Neural cell (in vitro differentiated cells): ENCODE measurements at regions not wholly inside any gene's neighbourhood (a gene's known extent, or its start where the extent isn't known, plus 50 kb on each side); places are given as distances from the start of the nearest gene placed in this dataset.

Experiments used
- H2AFZ ChIP-seq: fragments of 200-600, 300-800 bp; sonication (generic), shearing (Covaris generic); 2 replicates; pipeline ENCODE4 v1.6.0; 2014; ENCODE audit warnings: low read depth, mild to moderate bottlenecking, antibody characterized with exemption, low read length, moderate library complexity
- H3F3A ChIP-seq: fragments of 200-600 bp; shearing (Covaris generic); 2 replicates; pipeline ENCODE4 v1.6.1; 2016; ENCODE audit warnings: mild to moderate bottlenecking, moderate library complexity, mixed read lengths, antibody characterized with exemption, low read length; ENCODE audit not compliant: insufficient read depth, poor library complexity, severe bottlenecking
- H3K27ac ChIP-seq: fragments of 200-600, 300-800 bp; sonication (generic), shearing (Covaris generic); 2 replicates; pipeline ENCODE4 v1.5.1; 2014; ENCODE audit warnings: mild to moderate bottlenecking, low read length, moderate library complexity
- H3K27me3 ChIP-seq: fragments of 300-800, 200-600 bp; sonication (generic), shearing (Covaris generic); 2 replicates; pipeline ENCODE4 v1.6.0; 2014; ENCODE audit warnings: mild to moderate bottlenecking, low read depth, low read length, moderate library complexity; ENCODE audit not compliant: insufficient read depth
- H3K36me3 ChIP-seq: fragments of 300-800, 200-600 bp; sonication (generic), shearing (Covaris generic); 2 replicates; pipeline ENCODE4 v1.5.1; 2014; ENCODE audit warnings: mild to moderate bottlenecking, antibody characterized with exemption, low read length, moderate library complexity; ENCODE audit not compliant: insufficient read depth
- H3K4me2 ChIP-seq: fragments of 300-800, 200-600 bp; sonication (generic), shearing (Covaris generic); 2 replicates; pipeline ENCODE4 v1.6.0; 2014; ENCODE audit warnings: mild to moderate bottlenecking, low read length
- H3K4me3 ChIP-seq: fragments of 300-800, 200-600 bp; sonication (generic), shearing (Covaris generic); 2 replicates; pipeline ENCODE4 v1.5.1; 2014; ENCODE audit warnings: mild to moderate bottlenecking, low read length, moderate library complexity
- H3K79me2 ChIP-seq: fragments of 200-600 bp; shearing (Covaris generic); replicated peaks from 2 replicates; pipeline ENCODE4 v1.6.0; 2014; ENCODE audit warnings: mild to moderate bottlenecking, low read length, moderate library complexity; ENCODE audit not compliant: insufficient read depth
- H3K9ac ChIP-seq: fragments of 300-800, 200-600 bp; sonication (generic), shearing (Covaris generic); 2 replicates; pipeline ENCODE4 v1.6.1; 2016; ENCODE audit warnings: mild to moderate bottlenecking, low read length, mixed read lengths
- H3K9me2 ChIP-seq: fragments of 200-600 bp; shearing (Covaris generic); 2 replicates; pipeline ENCODE4 v1.6.1; 2016; ENCODE audit warnings: mild to moderate bottlenecking, low read length, mixed read lengths; ENCODE audit not compliant: insufficient read depth
- H3K9me3 ChIP-seq: fragments of 200-600, 300-800 bp; sonication (generic), shearing (Covaris generic); 2 replicates; pipeline ENCODE4 v1.6.1; 2016; ENCODE audit warnings: mild to moderate bottlenecking, mixed run types, low read length, moderate library complexity, mixed read lengths
- H4K20me1 ChIP-seq: fragments of 200-600 bp; shearing (Covaris generic); 2 replicates; pipeline ENCODE4 v1.6.1; 2016; ENCODE audit warnings: mild to moderate bottlenecking, mixed run types; ENCODE audit not compliant: insufficient read depth
- CTCF ChIP-seq: fragments of 450-650 bp; IDR thresholded peaks from 2 replicates; pipeline ENCODE4 v1.5.1; 2014; ENCODE audit warnings: antibody characterized with exemption, mild to moderate bottlenecking, moderate library complexity; ENCODE audit not compliant: poor library complexity, severe bottlenecking
- EP300 ChIP-seq: fragments of 450-650 bp; conservative IDR thresholded peaks from 2 replicates; pipeline ENCODE4 v1.6.1; 2014; ENCODE audit warnings: antibody characterized with exemption, mild to moderate bottlenecking, moderate library complexity; ENCODE audit not compliant: poor library complexity, severe bottlenecking
- EZH2 ChIP-seq: fragments of 200-600, 300-800 bp; shearing (Covaris generic), sonication (generic); IDR thresholded peaks from 2 replicates; pipeline ENCODE4 v1.6.1; 2014; ENCODE audit warnings: antibody characterized with exemption, low read length, borderline replicate concordance, mild to moderate bottlenecking; ENCODE audit not compliant: insufficient read depth, poor library complexity, severe bottlenecking
- MXI1 ChIP-seq: fragments of 450-650 bp; conservative IDR thresholded peaks from 2 replicates; pipeline ENCODE4 v1.6.1; 2014; ENCODE audit warnings: antibody characterized with exemption, mild to moderate bottlenecking; ENCODE audit not compliant: poor library complexity, severe bottlenecking
- POLR2AphosphoS5 ChIP-seq: IDR thresholded peaks from 2 replicates; pipeline ENCODE4 v1.6.1; 2012
- RAD21 ChIP-seq: fragments of 450-650 bp; conservative IDR thresholded peaks from 2 replicates; pipeline ENCODE4 v1.6.1; 2014; ENCODE audit warnings: antibody characterized with exemption, mild to moderate bottlenecking, moderate library complexity
- REST ChIP-seq: IDR thresholded peaks from 2 replicates; pipeline ENCODE4 v1.6.1; 2012; ENCODE audit warnings: borderline replicate concordance
- SMC3 ChIP-seq: fragments of 450-650 bp; conservative IDR thresholded peaks from 2 replicates; pipeline ENCODE4 v1.6.1; 2014; ENCODE audit warnings: antibody characterized with exemption, mild to moderate bottlenecking, moderate library complexity; ENCODE audit not compliant: poor library complexity
- TAF1 ChIP-seq: IDR thresholded peaks from 2 replicates; pipeline ENCODE4 v1.6.1; 2012; ENCODE audit warnings: low read depth

GRCh38 chr21:31802331-31802730 is 70.4 kb upstream of the SCAF4 start:
- Histone ChIP-seq H3K9ac (no peak overlapping the region), H4K20me1 (no peaks in the 10 kb centered on the region), H3K4me2 (no peak overlapping the region), H3K27ac (no peak overlapping the region), H3K9me2 (no peaks in the 10 kb centered on the region), H3K79me2 (no peaks in the 10 kb centered on the region), H3K9me3 (no peaks in the 10 kb centered on the region), H2AFZ (no peak overlapping the region), H3K36me3 (no peaks in the 10 kb centered on the region), H3F3A (no peaks in the 10 kb centered on the region), H3K27me3 (no peaks in the 10 kb centered on the region), H3K4me3 (no peak overlapping the region)
- TF ChIP-seq CTCF (no peak), EP300 (no peak), EZH2 (no peak), REST (no peak), POLR2AphosphoS5 (no peak), TAF1 (no peak), SMC3 (no peak), MXI1 (no peak), RAD21 (no peak)

- no peak overlapping the region for H3K4me3 ChIP-seq
- H3K9me2 ChIP-seq, result no peaks in the 10 kb centered on the region
- no peaks in the 10 kb centered on the region for H3K79me2 ChIP-seq
- H2AFZ ChIP-seq, result no peak overlapping the region
- no peak overlapping the region for H3K4me2 ChIP-seq
- H3K27ac ChIP-seq, result no peak overlapping the region
- no peaks in the 10 kb centered on the region for H3K27me3 ChIP-seq
- H3K9me3 ChIP-seq, result no peaks in the 10 kb centered on the region
- no peaks in the 10 kb centered on the region for H3K36me3 ChIP-seq
- no peak for TF ChIP-seq EZH2
- TF ChIP-seq SMC3, result no peak
- no peak for TF ChIP-seq RAD21
- no peak for TF ChIP-seq MXI1
- no peak for TF ChIP-seq REST
- TF ChIP-seq CTCF, result no peak
- no peak for TF ChIP-seq TAF1
- TF ChIP-seq POLR2AphosphoS5, result no peak
- TF ChIP-seq EP300, result no peak
- no peak overlapping the region for H3K9ac ChIP-seq
- H3F3A ChIP-seq, result no peaks in the 10 kb centered on the region
- no peaks in the 10 kb centered on the region for H4K20me1 ChIP-seq
These were observed 69.8 kb upstream of the SCAF4 start for GRCh38 chr21:31801551-31802219.
